Type B pancreatic cell (in vitro differentiated cells): ENCODE measurements at regions not wholly inside any gene's neighbourhood (a gene's known extent, or its start where the extent isn't known, plus 50 kb on each side); places are given as distances from the start of the nearest gene placed in this dataset.

ENCODE experiments used
- DNase-seq: peaks from one replicate; pipeline ENCODE4 v3.0.0; 2021; ENCODE audit warnings: mixed read lengths; ENCODE audit not compliant: unreplicated experiment; ENCODE audit errors: extremely low spot score
- H3K27ac Mint-ChIP-seq: 2 replicates; pipeline ENCODE4 v1.8.0; 2021; ENCODE audit warnings: mild to moderate bottlenecking, mixed read lengths
- H3K27me3 Mint-ChIP-seq: 2 replicates; pipeline ENCODE4 v1.8.0; 2021; ENCODE audit warnings: mixed read lengths
- H3K36me3 Mint-ChIP-seq: 2 replicates; pipeline ENCODE4 v1.8.0; 2021; ENCODE audit warnings: mixed read lengths
- H3K4me1 Mint-ChIP-seq: one replicate; pipeline ENCODE4 v1.8.0; 2021; ENCODE audit warnings: mixed read lengths; ENCODE audit not compliant: unreplicated experiment
- H3K4me3 Mint-ChIP-seq: 2 replicates; pipeline ENCODE4 v1.8.0; 2021; ENCODE audit warnings: mild to moderate bottlenecking, mixed read lengths
- H3K9me3 Mint-ChIP-seq: 2 replicates; pipeline ENCODE4 v1.8.0; 2021; ENCODE audit warnings: mixed read lengths
- TF ChIP-seq, protein P1 (sequence below): fragments of 200-600 bp; sonication (generic); conservative IDR thresholded peaks from 2 replicates; pipeline ENCODE4 v1.5.0; 2021; ENCODE audit warnings: antibody characterized with exemption, mild to moderate bottlenecking

DNA sequence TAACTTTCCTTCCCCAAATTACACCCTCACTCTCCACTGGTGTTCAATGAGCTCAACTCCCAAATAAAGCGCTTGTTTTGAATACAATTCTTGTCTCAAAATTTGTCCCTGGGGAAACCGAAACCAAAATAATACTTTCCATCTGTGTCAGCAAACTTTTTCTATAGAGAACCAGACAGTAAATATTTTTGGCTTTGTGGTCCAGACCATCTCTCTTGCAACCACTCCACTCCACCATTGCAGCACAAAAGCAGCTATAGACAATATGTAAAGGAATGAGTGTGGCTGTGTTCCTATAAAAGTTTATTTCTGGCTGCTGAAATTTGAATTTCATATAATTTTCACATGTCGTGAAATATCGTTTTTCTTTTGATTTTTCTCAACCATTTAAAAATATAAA is 84.6 kb upstream of the ERCC4 start:
- no peak for DNase-seq
- no peak overlapping the region for H3K4me3 Mint-ChIP-seq
- no peaks in the 10 kb centered on the region for H3K4me1 Mint-ChIP-seq
- H3K36me3 Mint-ChIP-seq, result no peaks in the 10 kb centered on the region
- H3K27me3 Mint-ChIP-seq, result peaks cover 28% of the 10 kb centered on the region
- TF ChIP-seq, protein P1, sequence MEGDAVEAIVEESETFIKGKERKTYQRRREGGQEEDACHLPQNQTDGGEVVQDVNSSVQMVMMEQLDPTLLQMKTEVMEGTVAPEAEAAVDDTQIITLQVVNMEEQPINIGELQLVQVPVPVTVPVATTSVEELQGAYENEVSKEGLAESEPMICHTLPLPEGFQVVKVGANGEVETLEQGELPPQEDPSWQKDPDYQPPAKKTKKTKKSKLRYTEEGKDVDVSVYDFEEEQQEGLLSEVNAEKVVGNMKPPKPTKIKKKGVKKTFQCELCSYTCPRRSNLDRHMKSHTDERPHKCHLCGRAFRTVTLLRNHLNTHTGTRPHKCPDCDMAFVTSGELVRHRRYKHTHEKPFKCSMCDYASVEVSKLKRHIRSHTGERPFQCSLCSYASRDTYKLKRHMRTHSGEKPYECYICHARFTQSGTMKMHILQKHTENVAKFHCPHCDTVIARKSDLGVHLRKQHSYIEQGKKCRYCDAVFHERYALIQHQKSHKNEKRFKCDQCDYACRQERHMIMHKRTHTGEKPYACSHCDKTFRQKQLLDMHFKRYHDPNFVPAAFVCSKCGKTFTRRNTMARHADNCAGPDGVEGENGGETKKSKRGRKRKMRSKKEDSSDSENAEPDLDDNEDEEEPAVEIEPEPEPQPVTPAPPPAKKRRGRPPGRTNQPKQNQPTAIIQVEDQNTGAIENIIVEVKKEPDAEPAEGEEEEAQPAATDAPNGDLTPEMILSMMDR, result no peak
- H3K27ac Mint-ChIP-seq, result no peak overlapping the region
- no peaks in the 10 kb centered on the region for H3K9me3 Mint-ChIP-seq

DNA sequence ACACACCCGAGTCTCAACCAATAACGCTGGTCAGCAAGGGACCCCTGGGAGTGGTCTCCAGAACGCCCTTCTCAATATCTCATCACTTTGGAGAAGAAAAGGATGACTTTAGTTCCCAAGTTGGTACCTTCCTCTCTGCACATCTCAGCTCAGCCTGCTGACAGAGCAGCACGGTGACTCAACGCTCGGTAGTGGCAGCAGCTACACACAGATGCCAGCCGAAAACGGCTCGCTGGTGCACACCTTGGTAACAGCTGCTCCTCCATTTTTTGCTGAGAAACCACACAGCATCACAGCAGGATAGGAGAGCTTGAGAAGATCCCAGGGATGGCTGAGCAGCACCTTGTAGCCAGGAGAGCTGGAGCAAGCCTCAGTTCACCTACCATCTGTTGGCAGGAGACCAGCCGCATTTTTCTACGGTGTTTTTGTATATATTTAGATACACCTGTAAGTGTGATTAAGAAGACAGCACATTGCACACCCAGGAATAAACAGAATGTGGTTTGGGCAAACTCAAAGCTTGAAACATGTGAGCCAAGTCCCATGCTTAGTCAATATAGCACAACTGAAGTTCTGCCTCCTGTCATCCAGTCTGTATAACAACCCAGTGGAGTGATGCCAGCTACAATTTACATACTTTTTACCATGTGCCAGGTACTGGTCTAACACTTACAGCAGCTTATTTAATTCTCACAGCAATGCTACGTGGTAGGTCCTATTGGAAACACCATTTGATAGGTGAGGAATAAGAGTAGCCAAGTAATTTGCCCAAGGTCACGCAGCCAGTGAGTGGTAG is 83.8 kb upstream of the ERCC4 start:
- Mint-ChIP-seq H3K4me1 (no peaks in the 10 kb centered on the region), H3K9me3 (no peaks in the 10 kb centered on the region), H3K27ac (no peak overlapping the region), H3K36me3 (no peaks in the 10 kb centered on the region), H3K27me3 (peaks cover 30% of the 10 kb centered on the region), H3K4me3 (no peak overlapping the region)
- TF ChIP-seq, protein P1, result no peak
- DNase-seq, result no peak

DNA sequence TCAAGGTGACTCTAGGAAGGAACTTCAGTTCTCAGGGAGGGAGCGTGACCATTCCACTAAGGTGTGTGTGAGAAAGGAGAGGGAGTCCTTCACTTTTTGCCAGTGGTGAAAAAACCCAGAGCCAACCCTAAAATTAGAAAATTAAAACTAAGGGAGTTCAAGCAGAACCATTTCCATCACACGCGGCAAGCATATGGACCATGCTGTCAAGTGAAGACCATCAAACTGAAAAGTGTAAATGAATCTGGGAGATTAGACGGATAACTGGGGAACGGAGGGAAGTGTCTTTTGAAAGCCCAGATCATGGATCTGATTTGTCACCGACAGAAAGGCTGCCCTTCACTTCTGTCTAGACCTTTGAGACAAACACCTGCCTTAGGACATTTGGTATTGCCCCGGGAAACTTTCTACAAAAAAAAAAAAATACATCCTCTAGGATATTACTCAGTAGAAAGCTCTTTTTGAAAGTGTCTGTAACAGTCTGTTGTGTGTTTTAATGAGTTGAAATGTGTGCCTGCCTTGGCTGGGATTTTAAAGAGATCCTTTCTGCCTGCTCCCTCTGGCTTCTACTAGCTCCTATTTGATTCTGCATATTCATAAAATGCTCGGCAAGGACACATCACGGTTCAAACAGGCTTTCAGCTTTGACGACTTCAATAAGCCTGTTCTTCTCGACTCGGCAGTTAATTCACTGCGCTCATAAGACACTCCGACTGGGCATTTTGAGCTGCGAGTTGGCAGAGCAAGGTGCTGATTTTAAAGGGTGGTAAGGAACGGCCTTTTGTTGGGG is 81.4 kb upstream of the ERCC4 start:
- H3K27me3 Mint-ChIP-seq, result peaks cover 22% of the 10 kb centered on the region
- H3K4me1 Mint-ChIP-seq, result no peaks in the 10 kb centered on the region
- no peak for DNase-seq
- no peak overlapping the region for H3K4me3 Mint-ChIP-seq
- H3K9me3 Mint-ChIP-seq, result no peaks in the 10 kb centered on the region
- TF ChIP-seq, protein P1, result no peak
- no peaks in the 10 kb centered on the region for H3K36me3 Mint-ChIP-seq
- no peak overlapping the region for H3K27ac Mint-ChIP-seq

DNA sequence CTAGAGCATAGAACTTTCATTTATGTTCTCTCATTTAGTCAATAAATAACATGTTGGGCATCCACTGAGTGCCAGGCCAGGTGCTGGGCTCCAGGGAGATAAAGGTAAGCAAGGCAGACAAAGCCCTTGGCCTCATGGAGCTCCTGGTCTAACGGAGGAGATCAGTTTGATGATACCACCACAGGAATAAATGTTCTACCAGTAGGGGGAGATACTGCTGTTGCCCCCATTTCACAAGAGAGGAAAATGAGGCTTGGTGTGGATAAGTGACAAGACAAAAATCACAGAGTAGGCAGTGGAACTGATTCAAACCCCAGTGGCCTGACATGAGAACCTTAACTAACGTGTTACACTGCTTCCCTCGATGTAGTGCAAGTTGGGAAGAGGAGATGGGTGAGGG is 80.4 kb upstream of the ERCC4 start:
- no peak overlapping the region for H3K4me3 Mint-ChIP-seq
- no peaks in the 10 kb centered on the region for H3K9me3 Mint-ChIP-seq
- peaks cover 14% of the 10 kb centered on the region for H3K27me3 Mint-ChIP-seq
- TF ChIP-seq, protein P1, result no peak
- no peak for DNase-seq
- H3K4me1 Mint-ChIP-seq, result no peaks in the 10 kb centered on the region
- no peak overlapping the region for H3K27ac Mint-ChIP-seq
- H3K36me3 Mint-ChIP-seq, result no peaks in the 10 kb centered on the region

DNA sequence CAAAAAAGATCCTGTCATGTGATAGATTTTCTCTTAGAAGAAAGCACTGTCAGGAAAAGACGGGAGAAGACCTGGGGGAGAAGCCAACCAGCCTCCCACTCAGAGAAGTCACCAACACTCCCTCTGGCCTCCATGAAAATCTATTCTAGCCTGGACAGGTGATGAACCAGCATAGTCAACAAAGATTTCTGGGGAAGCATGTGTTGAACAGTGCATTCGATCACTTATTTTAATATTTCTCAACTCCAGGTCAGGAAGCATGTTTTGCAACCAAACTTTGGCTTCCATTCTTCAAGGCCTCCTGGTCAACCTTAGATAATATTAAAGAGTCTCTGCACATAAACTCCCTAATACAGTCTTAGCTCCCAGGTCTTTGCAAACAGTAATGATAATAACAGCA is 74.7 kb upstream of the ERCC4 start:
- TF ChIP-seq, protein P1, result no peak
- no peak for DNase-seq
- Mint-ChIP-seq H3K4me3 (no peak overlapping the region), H3K9me3 (peaks cover 5% of the 10 kb centered on the region), H3K27ac (no peak overlapping the region), H3K36me3 (no peaks in the 10 kb centered on the region), H3K27me3 (peaks cover 26% of the 10 kb centered on the region), H3K4me1 (no peaks in the 10 kb centered on the region)
